SK-N-MC (cell line): ENCODE measurements at regions not wholly inside any gene's neighbourhood (a gene's known extent, or its start where the extent isn't known, plus 50 kb on each side); places are given as distances from the start of the nearest gene placed in this dataset.

ENCODE experiments used
- DNase-seq: peaks from one replicate; pipeline ENCODE4 v3.0.0-alpha.2; 2011; ENCODE audit warnings: low read depth, low spot score
- H3K27ac ChIP-seq: fragments of 200-600 bp; sonication (generic); 2 replicates; pipeline ENCODE4 v1.5.1; 2016; ENCODE audit warnings: mixed run types
- H3K36me3 ChIP-seq: fragments of 200-600 bp; sonication (generic); 2 replicates; pipeline ENCODE4 v1.6.1; 2017; ENCODE audit warnings: antibody characterized with exemption, low read length, mixed read lengths; ENCODE audit not compliant: insufficient read depth
- H3K4me3 ChIP-seq: fragments of 200-600 bp; sonication (generic); 2 replicates; pipeline ENCODE4 v1.5.1; 2016
- H3K9ac ChIP-seq: fragments of 200-600 bp; sonication (generic); 2 replicates; pipeline ENCODE4 v1.8.0; 2017; ENCODE audit warnings: mixed run types, mixed read lengths; ENCODE audit not compliant: insufficient read length
- H3K9me3 ChIP-seq: fragments of 200-600 bp; sonication (generic); 2 replicates; pipeline ENCODE4 v1.6.1; 2017; ENCODE audit warnings: low read depth, mild to moderate bottlenecking, antibody characterized with exemption, low read length, moderate library complexity, mixed read lengths
- EZH2 ChIP-seq: fragments of 200-600 bp; sonication (generic); IDR thresholded peaks from one replicate; pipeline ENCODE4 v1.6.1; 2017; ENCODE audit warnings: antibody characterized with exemption
- FOXP2 ChIP-seq: optimal IDR thresholded peaks from 2 replicates; pipeline ENCODE3; 2011; ENCODE audit warnings: mild to moderate bottlenecking, moderate library complexity; ENCODE audit not compliant: insufficient read depth; ENCODE audit errors: extremely low read length, control extremely low read depth
- POLR2AphosphoS5 ChIP-seq: IDR thresholded peaks from 2 replicates; pipeline ENCODE4 v1.6.1; 2012; ENCODE audit warnings: mild to moderate bottlenecking, low read depth, low read length, borderline replicate concordance

GRCh38 chr11:40023724-40024123 lies 1435.7 kb downstream of the LRRC4C start:
- TF ChIP-seq EZH2 = no peak
- no peak for TF ChIP-seq FOXP2
- no peak for TF ChIP-seq POLR2AphosphoS5
- no peak overlapping the region for H3K27ac ChIP-seq
- H3K9me3 ChIP-seq = no peaks in the 10 kb centered on the region
- H3K4me3 ChIP-seq = no peak overlapping the region
- no peak overlapping the region for H3K9ac ChIP-seq
- DNase-seq = no peak
- no peaks in the 10 kb centered on the region for H3K36me3 ChIP-seq

- TF ChIP-seq EZH2 (no peak), FOXP2 (no peak), POLR2AphosphoS5 (no peak)
Observed at GRCh38 chr11:40010011-40010410, 1449.4 kb downstream of the LRRC4C start.

GRCh38 chr11:39992551-39992950 lies 1466.9 kb downstream of the LRRC4C start:
- Histone ChIP-seq H3K9ac (no peak overlapping the region), H3K4me3 (no peak overlapping the region), H3K36me3 (no peaks in the 10 kb centered on the region), H3K27ac (no peak overlapping the region), H3K9me3 (no peaks in the 10 kb centered on the region)
- TF ChIP-seq EZH2 (no peak), POLR2AphosphoS5 (no peak), FOXP2 (no peak)
- no peak for DNase-seq

More at GRCh38 chr11:40010011-40010410, 1449.4 kb downstream of the LRRC4C start:
- H3K4me3 ChIP-seq = no peak overlapping the region
- DNase-seq = no peak
- no peak overlapping the region for H3K9ac ChIP-seq
- H3K27ac ChIP-seq = no peak overlapping the region
- no peaks in the 10 kb centered on the region for H3K9me3 ChIP-seq
- no peaks in the 10 kb centered on the region for H3K36me3 ChIP-seq

DNA sequence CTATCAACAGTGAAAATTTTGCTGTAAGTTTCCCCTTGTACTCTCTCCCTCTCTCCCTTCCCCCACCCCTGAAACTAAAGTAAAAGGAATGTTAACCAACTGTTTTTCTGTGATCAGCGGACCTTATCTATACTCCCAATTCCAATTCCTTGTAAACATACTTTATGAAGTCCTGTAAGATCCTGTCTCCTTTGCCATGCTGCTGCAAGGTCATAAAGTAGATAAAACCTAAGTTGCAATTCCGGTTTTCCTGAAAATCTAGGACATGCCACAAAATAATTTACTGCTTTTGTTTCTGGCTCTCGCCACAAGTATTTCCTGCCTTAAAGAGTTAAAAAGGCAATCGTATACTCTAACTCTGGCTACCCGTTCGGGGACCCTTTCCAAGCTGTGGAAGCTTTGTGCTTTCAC lies 1469.0 kb downstream of the LRRC4C start:
- Histone ChIP-seq H3K9me3 (no peaks in the 10 kb centered on the region), H3K4me3 (peak overlapping the region; percentile 31; the same call in 1 of the 2 replicates), H3K27ac (no peak overlapping the region), H3K9ac (no peak overlapping the region), H3K36me3 (no peaks in the 10 kb centered on the region)
- no peak for TF ChIP-seq EZH2
- no peak for TF ChIP-seq POLR2AphosphoS5
- TF ChIP-seq FOXP2 = no peak
- no peak for DNase-seq

- no peaks in the 10 kb centered on the region for H3K9me3 ChIP-seq
- no peak for TF ChIP-seq FOXP2
- no peak for TF ChIP-seq EZH2
- TF ChIP-seq POLR2AphosphoS5 = no peak
- H3K9ac ChIP-seq = no peak overlapping the region
- DNase-seq = no peak
- no peak overlapping the region for H3K27ac ChIP-seq
- no peaks in the 10 kb centered on the region for H3K36me3 ChIP-seq
- H3K4me3 ChIP-seq = no peak overlapping the region
Observed at GRCh38 chr11:39975091-39975490, 1484.4 kb downstream of the LRRC4C start.

- no peak for TF ChIP-seq EZH2
- no peak for TF ChIP-seq POLR2AphosphoS5
- TF ChIP-seq FOXP2 = no peak
- DNase-seq = no peak
- no peak overlapping the region for H3K27ac ChIP-seq
- no peaks in the 10 kb centered on the region for H3K9me3 ChIP-seq
- no peak overlapping the region for H3K9ac ChIP-seq
- H3K36me3 ChIP-seq = no peaks in the 10 kb centered on the region
- H3K4me3 ChIP-seq = no peak overlapping the region
Observed at GRCh38 chr11:39972461-39972860, 1487.0 kb downstream of the LRRC4C start.

- no peaks in the 10 kb centered on the region for H3K36me3 ChIP-seq
- H3K4me3 ChIP-seq = no peak overlapping the region
- DNase-seq = no peak
- H3K9ac ChIP-seq = no peak overlapping the region
- TF ChIP-seq FOXP2 (no peak), POLR2AphosphoS5 (no peak), EZH2 (no peak)
- H3K27ac ChIP-seq = no peak overlapping the region
- H3K9me3 ChIP-seq = no peaks in the 10 kb centered on the region
Observed at GRCh38 chr11:39971938-39972337, 1487.5 kb downstream of the LRRC4C start.

GRCh38 chr11:39968071-39968470 lies 1491.4 kb downstream of the LRRC4C start:
- no peak for DNase-seq
- no peak overlapping the region for H3K27ac ChIP-seq
- H3K36me3 ChIP-seq = no peaks in the 10 kb centered on the region
- H3K9me3 ChIP-seq = no peaks in the 10 kb centered on the region
- no peak overlapping the region for H3K4me3 ChIP-seq
- no peak overlapping the region for H3K9ac ChIP-seq
- TF ChIP-seq EZH2 = no peak
- TF ChIP-seq FOXP2 = no peak
- TF ChIP-seq POLR2AphosphoS5 = no peak

DNA sequence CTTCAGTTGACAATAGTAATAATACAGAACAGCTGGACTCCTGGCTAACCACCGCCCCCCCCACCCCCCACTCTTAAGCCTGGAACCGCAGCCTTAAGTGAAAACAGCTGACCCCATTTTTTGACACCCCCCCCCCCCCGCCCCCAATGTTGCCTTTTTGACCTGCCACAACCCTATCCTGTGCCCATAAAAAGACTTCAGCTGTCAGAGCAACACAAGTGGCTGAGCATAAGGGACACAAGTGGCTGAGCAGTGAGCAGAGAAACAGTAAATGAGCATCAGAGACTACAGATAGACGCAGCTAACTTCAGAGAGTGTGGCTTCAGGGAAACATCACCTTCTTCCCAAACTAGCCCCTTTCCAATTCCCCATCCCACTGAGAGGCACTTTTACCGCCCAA lies 1493.8 kb downstream of the LRRC4C start:
- TF ChIP-seq EZH2 (no peak), FOXP2 (no peak), POLR2AphosphoS5 (no peak)

More for the DNA sequence above, 1493.8 kb downstream of the LRRC4C start:
- no peak overlapping the region for H3K27ac ChIP-seq
- no peaks in the 10 kb centered on the region for H3K9me3 ChIP-seq
- H3K9ac ChIP-seq = no peak overlapping the region
- H3K36me3 ChIP-seq = no peaks in the 10 kb centered on the region
- DNase-seq = no peak
- no peak overlapping the region for H3K4me3 ChIP-seq
